ENCODE measurements at regions not wholly inside any gene's neighbourhood (a gene's known extent, or its start where the extent isn't known, plus 50 kb on each side); places are given as distances from the start of the nearest gene placed in this dataset.
A peak's percentile ranks its signal among the peaks of the same experiment; 100 is the strongest.

- H3K4me1 Mint-ChIP-seq, result peaks cover 28% of the 10 kb centered on the region
- H3K4me3 Mint-ChIP-seq, result no peak overlapping the region
- peaks cover 8% of the 10 kb centered on the region for H3K27me3 Mint-ChIP-seq (ENCODE audit: low read depth)
- DNase-seq (ENCODE audit: low read depth, low spot score), result no peak
- H3K9me3 Mint-ChIP-seq, result no peaks in the 10 kb centered on the region
- TF ChIP-seq CTCF (conservative IDR thresholded peaks at IDR 0.05), result no peak
- no peaks in the 10 kb centered on the region for H3K36me3 Mint-ChIP-seq (ENCODE audit: low read depth)
- no peak overlapping the region for H3K27ac Mint-ChIP-seq (ENCODE audit: unreplicated experiment)
Observed at GRCh38 chr7:101687791-101688182, 58.7 kb upstream of the MYL10 start.

GRCh38 chr7:101688183-101688831, 59.2 kb upstream of the MYL10 start:
- Mint-ChIP-seq H3K27me3 (ENCODE audit: low read depth) (peaks cover 8% of the 10 kb centered on the region), H3K9me3 (no peaks in the 10 kb centered on the region), H3K27ac (ENCODE audit: unreplicated experiment) (no peak overlapping the region), H3K4me1 (peaks cover 28% of the 10 kb centered on the region), H3K36me3 (ENCODE audit: low read depth) (no peaks in the 10 kb centered on the region), H3K4me3 (no peak overlapping the region)
- TF ChIP-seq CTCF (conservative IDR thresholded peaks at IDR 0.05), result peak; percentile 97
- DNase-seq (ENCODE audit: low read depth, low spot score), result peak; percentile 98

DNA sequence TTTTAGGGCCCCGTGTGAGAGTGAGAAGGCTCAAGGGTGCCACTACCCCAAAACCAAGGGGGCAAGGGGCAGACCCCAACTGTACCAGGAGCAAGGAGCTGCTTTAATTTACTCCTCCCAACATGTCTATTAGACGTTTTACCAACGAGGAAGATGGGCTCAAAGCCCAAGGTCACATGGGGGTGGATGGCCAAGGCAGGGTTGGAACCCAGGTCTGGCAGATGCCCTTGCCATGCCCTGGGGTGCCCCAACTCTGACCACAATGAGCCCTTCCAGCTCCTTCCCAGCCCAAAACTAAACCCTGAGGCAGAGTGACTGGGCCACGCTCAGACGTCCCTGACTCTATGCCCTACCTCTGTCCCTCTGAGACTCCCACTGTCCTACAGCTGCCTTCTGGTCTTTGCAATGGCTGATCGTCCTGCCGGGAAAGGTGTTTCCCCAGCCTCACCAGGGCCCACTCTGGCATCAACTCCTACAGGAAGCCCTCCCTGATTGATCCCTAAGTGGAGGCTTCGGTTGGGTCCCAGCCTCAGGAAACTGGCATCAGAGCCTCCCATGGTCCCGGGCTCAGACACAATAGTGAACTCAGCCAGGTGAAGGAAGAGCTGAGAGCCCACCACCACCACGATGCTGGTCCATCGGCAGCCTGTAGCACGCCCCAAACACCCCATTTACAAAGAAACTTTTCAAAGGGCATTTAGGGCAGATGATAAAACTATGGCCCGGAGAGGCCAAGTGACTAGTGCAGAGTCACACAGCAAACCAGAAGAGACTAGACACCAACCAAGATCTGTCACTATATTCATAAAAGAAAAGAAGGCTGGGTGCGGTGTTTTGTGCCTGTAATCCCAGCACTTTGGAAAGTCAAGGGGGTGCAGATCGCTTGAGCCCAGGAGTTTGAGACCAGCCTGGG, 60.2 kb upstream of the MYL10 start:
- no peak for TF ChIP-seq CTCF (conservative IDR thresholded peaks at IDR 0.05)
- no peaks in the 10 kb centered on the region for H3K36me3 Mint-ChIP-seq (ENCODE audit: low read depth)
- H3K27me3 Mint-ChIP-seq (ENCODE audit: low read depth), result peaks cover 8% of the 10 kb centered on the region
- no peak overlapping the region for H3K27ac Mint-ChIP-seq (ENCODE audit: unreplicated experiment)
- H3K9me3 Mint-ChIP-seq, result no peaks in the 10 kb centered on the region
- no peak overlapping the region for H3K4me3 Mint-ChIP-seq
- no peak for DNase-seq (ENCODE audit: low read depth, low spot score)
- peaks cover 33% of the 10 kb centered on the region for H3K4me1 Mint-ChIP-seq

DNA sequence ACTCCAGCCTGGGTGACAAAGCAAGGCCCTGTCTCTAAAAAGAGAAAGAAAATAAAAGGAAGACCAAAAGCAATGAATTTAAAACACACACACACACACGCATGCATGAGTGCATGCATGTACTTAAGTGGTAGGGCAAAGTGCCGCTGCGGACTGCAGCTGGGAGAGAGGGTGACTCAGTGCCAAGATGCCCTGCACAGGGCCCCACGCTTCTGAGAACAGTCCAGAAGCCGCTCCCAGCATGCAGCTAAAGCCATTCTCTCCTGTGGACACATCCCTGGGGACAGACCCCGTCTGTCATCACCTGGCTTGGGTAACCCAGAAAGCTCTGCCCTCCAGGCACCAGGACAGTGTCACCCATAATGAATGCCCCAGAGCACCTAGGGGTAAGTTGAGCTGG, 61.0 kb upstream of the MYL10 start:
- Mint-ChIP-seq H3K4me3 (no peak overlapping the region), H3K9me3 (no peaks in the 10 kb centered on the region), H3K27me3 (ENCODE audit: low read depth) (peaks cover 7% of the 10 kb centered on the region), H3K27ac (ENCODE audit: unreplicated experiment) (no peak overlapping the region), H3K4me1 (peaks cover 33% of the 10 kb centered on the region), H3K36me3 (ENCODE audit: low read depth) (no peaks in the 10 kb centered on the region)
- no peak for DNase-seq (ENCODE audit: low read depth, low spot score)
- TF ChIP-seq CTCF (conservative IDR thresholded peaks at IDR 0.05), result no peak

DNA sequence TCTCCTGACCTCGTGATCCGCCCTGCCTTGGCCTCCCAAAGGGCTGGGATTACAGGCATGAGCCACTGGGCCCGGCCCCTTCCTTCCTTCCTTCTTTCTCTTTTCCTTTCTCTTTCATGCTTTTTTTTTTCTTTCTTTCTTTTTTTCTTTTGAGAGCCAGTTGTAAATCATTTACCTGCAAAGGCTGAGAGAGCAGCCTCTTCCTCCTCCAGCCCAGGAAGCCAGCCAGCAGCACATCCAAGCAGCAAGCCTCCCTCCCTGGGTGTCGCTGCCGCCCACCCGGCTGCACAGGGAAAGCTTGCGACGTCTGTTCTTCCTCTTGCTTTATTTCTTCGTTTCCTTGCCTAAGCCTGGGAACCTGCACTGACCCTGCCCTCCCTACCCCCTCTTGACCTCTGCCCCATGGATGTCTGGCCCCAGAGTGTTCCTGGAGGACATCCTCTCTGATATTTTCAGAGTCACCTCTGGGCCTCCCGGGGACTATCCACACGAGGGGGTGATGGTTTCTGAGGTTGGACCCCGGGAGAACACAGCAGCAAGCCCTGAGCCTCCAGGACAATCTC, 62.8 kb upstream of the MYL10 start:
- Mint-ChIP-seq H3K36me3 (ENCODE audit: low read depth) (no peaks in the 10 kb centered on the region), H3K27ac (ENCODE audit: unreplicated experiment) (no peak overlapping the region), H3K9me3 (no peaks in the 10 kb centered on the region), H3K4me3 (no peak overlapping the region), H3K27me3 (ENCODE audit: low read depth) (peaks cover 5% of the 10 kb centered on the region), H3K4me1 (peaks cover 33% of the 10 kb centered on the region)
- no peak for DNase-seq (ENCODE audit: low read depth, low spot score)
- TF ChIP-seq CTCF (conservative IDR thresholded peaks at IDR 0.05), result no peak

Measured in neural crest cell (in vitro differentiated cells).